ENCODE measurements at regions not wholly inside any gene's neighbourhood (a gene's known extent, or its start where the extent isn't known, plus 50 kb on each side); places are given as distances from the start of the nearest gene placed in this dataset.

- DNase-seq (peak; percentile 55), ATAC-seq (replicated peaks) (peak; percentile 89 to 92)
- peak overlapping the region; percentile 91 for H3K27ac Mint-ChIP-seq
- H3K27me3 Mint-ChIP-seq = peaks cover 12 to 15% of the 10 kb centered on the region in 2 donors
- H3K4me3 Mint-ChIP-seq = peak overlapping the region; percentile 75 to 79
- H3K9me3 Mint-ChIP-seq = no peaks in the 10 kb centered on the region
- H3K4me1 Mint-ChIP-seq = peaks cover 11 to 27% of the 10 kb centered on the region in 2 donors
- H3K36me3 Mint-ChIP-seq = no peaks in the 10 kb centered on the region
Measured at GRCh38 chr7:94087664-94088352, 83.7 kb upstream of the BET1 start.

DNA sequence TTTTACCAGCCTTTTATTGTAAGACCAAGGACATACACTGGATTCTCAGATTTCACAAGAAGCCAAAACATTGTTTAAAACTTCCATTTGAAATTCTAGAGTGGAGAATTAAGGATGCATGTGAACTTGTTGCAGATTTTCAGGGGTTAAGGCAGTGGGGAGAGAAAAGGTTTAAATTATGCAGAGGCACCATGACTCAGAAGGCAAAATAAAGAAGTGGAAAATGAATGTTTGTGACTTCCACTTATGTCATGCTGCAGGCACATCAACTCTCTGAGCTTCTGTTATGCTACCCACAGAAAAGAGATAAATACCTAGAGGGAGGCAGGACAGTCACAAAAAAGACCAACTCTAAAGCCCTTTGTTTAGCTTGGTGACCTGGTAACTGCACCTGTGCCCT lies 84.4 kb upstream of the BET1 start:
- Mint-ChIP-seq H3K27ac (no peak overlapping the region), H3K27me3 (peaks cover 8 to 12% of the 10 kb centered on the region in 2 donors), H3K4me1 (peaks cover 11 to 27% of the 10 kb centered on the region in 2 donors), H3K36me3 (no peaks in the 10 kb centered on the region), H3K4me3 (no peak overlapping the region), H3K9me3 (no peaks in the 10 kb centered on the region)
- ATAC-seq (replicated peaks) (peak; percentile 77 to 80), DNase-seq (no peak)

- ATAC-seq (replicated peaks) (no peak), DNase-seq (no peak)
- H3K36me3 Mint-ChIP-seq = no peaks in the 10 kb centered on the region
- H3K4me1 Mint-ChIP-seq = peaks cover 11 to 27% of the 10 kb centered on the region in 2 donors
- H3K27ac Mint-ChIP-seq = no peak overlapping the region
- peaks cover 6 to 10% of the 10 kb centered on the region in 2 donors for H3K27me3 Mint-ChIP-seq
- no peaks in the 10 kb centered on the region for H3K9me3 Mint-ChIP-seq
- H3K4me3 Mint-ChIP-seq = no peak overlapping the region
Measured at GRCh38 chr7:94089806-94090205, 85.7 kb upstream of the BET1 start.

DNA sequence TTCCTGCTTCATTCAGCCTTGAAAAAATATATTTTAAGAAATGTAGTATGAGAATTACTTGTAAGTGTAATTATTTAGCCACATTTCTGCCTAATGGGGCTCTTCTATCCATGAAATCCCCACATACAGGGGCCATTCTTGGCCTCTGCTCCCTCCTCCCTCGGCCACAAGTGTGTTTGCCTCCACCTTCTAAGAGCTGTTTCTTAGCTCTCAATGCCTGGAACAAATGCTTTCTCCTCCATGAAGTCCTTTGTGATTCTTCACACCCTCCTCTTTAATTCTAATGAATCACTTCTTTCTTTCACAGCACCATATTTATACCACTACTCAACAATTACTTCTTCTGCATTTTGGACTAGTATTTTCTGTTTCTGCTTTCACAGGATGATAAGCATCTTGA lies 88.8 kb upstream of the BET1 start:
- H3K27me3 Mint-ChIP-seq = peaks cover 10 to 14% of the 10 kb centered on the region in 2 donors
- H3K36me3 Mint-ChIP-seq = no peaks in the 10 kb centered on the region
- H3K4me1 Mint-ChIP-seq = peaks cover 9 to 20% of the 10 kb centered on the region in 2 donors
- DNase-seq (no peak), ATAC-seq (replicated peaks) (no peak)
- H3K9me3 Mint-ChIP-seq = no peaks in the 10 kb centered on the region
- no peak overlapping the region for H3K4me3 Mint-ChIP-seq
- H3K27ac Mint-ChIP-seq = no peak overlapping the region

DNA sequence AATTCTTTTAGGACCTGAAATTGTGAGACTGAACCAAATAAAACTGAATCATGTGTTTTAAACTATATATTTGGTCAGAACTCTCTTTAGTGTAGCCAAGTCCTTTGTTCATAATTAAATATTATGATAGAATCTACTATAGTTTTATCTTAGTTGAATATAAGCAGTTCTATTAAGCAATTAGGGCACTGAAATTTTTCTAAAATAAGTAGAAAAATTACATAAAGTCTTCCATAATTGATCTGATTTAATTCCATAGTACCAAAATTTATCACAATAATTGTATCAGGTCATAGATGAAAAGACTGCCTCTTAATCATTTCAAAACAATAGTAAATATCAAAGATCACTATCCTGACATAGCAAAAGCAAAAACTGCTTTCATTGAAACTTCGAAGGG lies 90.1 kb upstream of the BET1 start:
- Mint-ChIP-seq H3K4me3 (no peak overlapping the region), H3K4me1 (peaks cover 0 to 7% of the 10 kb centered on the region in 2 donors), H3K27me3 (peaks cover 10 to 16% of the 10 kb centered on the region in 2 donors), H3K27ac (no peak overlapping the region), H3K36me3 (no peaks in the 10 kb centered on the region), H3K9me3 (no peaks in the 10 kb centered on the region)
- ATAC-seq (replicated peaks) (no peak), DNase-seq (no peak)

GRCh38 chr7:94095316-94096009 lies 91.3 kb upstream of the BET1 start:
- ATAC-seq (replicated peaks) (no peak), DNase-seq (no peak)
- Mint-ChIP-seq H3K27me3 (peaks cover 10 to 16% of the 10 kb centered on the region in 2 donors), H3K4me1 (no peaks in the 10 kb centered on the region), H3K27ac (no peak overlapping the region), H3K4me3 (no peak overlapping the region), H3K9me3 (no peaks in the 10 kb centered on the region), H3K36me3 (no peaks in the 10 kb centered on the region)

- Mint-ChIP-seq H3K27me3 (peaks cover 0 to 10% of the 10 kb centered on the region in 2 donors), H3K36me3 (no peaks in the 10 kb centered on the region), H3K27ac (no peak overlapping the region), H3K4me1 (no peaks in the 10 kb centered on the region), H3K9me3 (peaks cover 0 to 1% of the 10 kb centered on the region in 2 donors), H3K4me3 (no peak overlapping the region)
- DNase-seq (no peak), ATAC-seq (replicated peaks) (no peak)
Measured at GRCh38 chr7:94099679-94100078, 95.5 kb upstream of the BET1 start.

- H3K4me3 Mint-ChIP-seq = no peak overlapping the region
- ATAC-seq (replicated peaks) = no peak
- peaks cover 0 to 1% of the 10 kb centered on the region in 2 donors for H3K9me3 Mint-ChIP-seq
- no peak for DNase-seq
- no peak overlapping the region for H3K27ac Mint-ChIP-seq
- H3K4me1 Mint-ChIP-seq = no peaks in the 10 kb centered on the region
- no peaks in the 10 kb centered on the region for H3K36me3 Mint-ChIP-seq
- H3K27me3 Mint-ChIP-seq = peaks cover 0 to 10% of the 10 kb centered on the region in 2 donors
Measured at GRCh38 chr7:94100723-94101345, 96.7 kb upstream of the BET1 start.

DNA sequence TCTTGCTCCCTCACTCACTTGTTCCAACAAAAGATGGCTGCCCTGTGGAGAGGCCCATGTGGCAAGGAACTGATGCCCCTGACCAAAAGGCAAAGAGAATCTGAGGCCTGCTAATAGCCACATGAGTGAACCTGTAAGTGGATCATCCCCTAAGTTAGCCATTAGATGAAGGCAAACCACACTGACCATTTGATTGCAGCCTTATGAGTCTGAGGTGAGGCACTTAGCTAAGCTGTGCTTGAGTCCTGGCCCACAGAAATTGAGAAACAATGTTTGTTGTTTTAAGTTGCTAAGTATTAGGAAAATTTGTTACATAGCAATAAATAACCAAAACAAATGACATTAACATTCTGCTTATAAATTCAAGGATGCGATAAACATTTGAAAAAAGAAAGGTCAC lies 100.1 kb upstream of the BET1 start:
- DNase-seq = no peak
- no peaks in the 10 kb centered on the region for H3K27me3 Mint-ChIP-seq
- H3K36me3 Mint-ChIP-seq = no peaks in the 10 kb centered on the region
- no peak overlapping the region for H3K4me3 Mint-ChIP-seq
- H3K27ac Mint-ChIP-seq = no peak overlapping the region
- peaks cover 0 to 1% of the 10 kb centered on the region in 2 donors for H3K9me3 Mint-ChIP-seq
- H3K4me1 Mint-ChIP-seq = no peaks in the 10 kb centered on the region
- no peak for ATAC-seq (replicated peaks)

- H3K4me3 Mint-ChIP-seq = no peak overlapping the region
- H3K27ac Mint-ChIP-seq = no peak overlapping the region
- no peaks in the 10 kb centered on the region for H3K9me3 Mint-ChIP-seq
- no peaks in the 10 kb centered on the region for H3K36me3 Mint-ChIP-seq
- no peak for DNase-seq
- no peaks in the 10 kb centered on the region for H3K27me3 Mint-ChIP-seq
- H3K4me1 Mint-ChIP-seq = no peaks in the 10 kb centered on the region
- ATAC-seq (replicated peaks) = no peak
Measured at GRCh38 chr7:94109556-94109955, 105.4 kb upstream of the BET1 start.

DNA sequence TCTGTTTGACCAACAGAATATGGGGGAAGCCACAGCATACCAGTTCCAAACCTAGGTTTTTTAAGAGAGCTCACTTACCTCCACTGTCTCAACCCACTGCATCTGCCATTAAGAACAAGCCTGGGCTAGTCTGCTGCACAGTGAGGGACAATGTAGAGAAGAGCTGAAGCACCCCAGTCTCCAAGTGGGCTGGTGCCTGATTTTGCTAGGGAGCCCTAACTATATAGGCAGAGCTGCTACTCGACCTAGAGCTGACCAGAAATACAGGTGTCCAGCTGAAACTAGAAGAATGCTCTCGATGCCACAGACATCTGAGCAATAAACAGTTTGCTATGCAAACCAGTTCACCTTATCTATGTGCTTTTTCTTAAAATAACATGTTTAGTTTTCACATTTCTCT lies 106.9 kb upstream of the BET1 start:
- ATAC-seq (replicated peaks) (no peak), DNase-seq (no peak)
- H3K4me3 Mint-ChIP-seq = no peak overlapping the region
- no peaks in the 10 kb centered on the region for H3K9me3 Mint-ChIP-seq
- no peaks in the 10 kb centered on the region for H3K36me3 Mint-ChIP-seq
- H3K27me3 Mint-ChIP-seq = no peaks in the 10 kb centered on the region
- H3K27ac Mint-ChIP-seq = no peak overlapping the region
- H3K4me1 Mint-ChIP-seq = no peaks in the 10 kb centered on the region

DNA sequence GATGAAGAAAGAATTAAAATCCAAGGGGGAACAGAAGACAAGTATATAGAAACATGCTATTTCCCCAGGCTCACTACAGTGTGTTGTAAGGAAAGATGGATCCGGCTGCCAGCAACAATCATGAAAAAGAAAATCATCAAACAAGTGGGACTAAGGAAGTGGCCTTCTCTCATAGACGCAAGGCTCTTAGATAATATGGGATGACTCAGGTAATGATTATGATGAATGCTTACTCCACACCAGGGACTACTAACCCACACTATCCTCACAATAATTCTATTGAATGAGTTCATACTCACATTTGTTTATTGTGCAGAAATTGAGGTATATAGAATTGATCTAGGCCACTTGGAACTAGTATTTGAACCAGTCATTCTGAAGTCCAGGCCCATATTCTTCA lies 111.2 kb upstream of the BET1 start:
- H3K36me3 Mint-ChIP-seq = no peaks in the 10 kb centered on the region
- no peaks in the 10 kb centered on the region for H3K4me1 Mint-ChIP-seq

GRCh38 chr7:94123136-94123535 lies 119.0 kb upstream of the BET1 start:
- no peak overlapping the region for H3K27ac Mint-ChIP-seq
- H3K27me3 Mint-ChIP-seq = peaks cover 17 to 24% of the 10 kb centered on the region in 2 donors
- ATAC-seq (replicated peaks) (no peak), DNase-seq (no peak)
- H3K4me1 Mint-ChIP-seq = no peaks in the 10 kb centered on the region
- no peaks in the 10 kb centered on the region for H3K36me3 Mint-ChIP-seq
- no peaks in the 10 kb centered on the region for H3K9me3 Mint-ChIP-seq
- no peak overlapping the region for H3K4me3 Mint-ChIP-seq

More for the DNA sequence above, 111.2 kb upstream of the BET1 start:
- H3K9me3 Mint-ChIP-seq = no peaks in the 10 kb centered on the region
- H3K27ac Mint-ChIP-seq = no peak overlapping the region
- H3K4me3 Mint-ChIP-seq = no peak overlapping the region
- ATAC-seq (replicated peaks) = no peak
- peaks cover 0 to 7% of the 10 kb centered on the region in 2 donors for H3K27me3 Mint-ChIP-seq
- no peak for DNase-seq

- no peaks in the 10 kb centered on the region for H3K9me3 Mint-ChIP-seq
- H3K4me3 Mint-ChIP-seq = no peak overlapping the region
- H3K36me3 Mint-ChIP-seq = no peaks in the 10 kb centered on the region
Measured at GRCh38 chr7:94127026-94127425, 122.9 kb upstream of the BET1 start.

GRCh38 chr7:94128072-94128471 lies 123.9 kb upstream of the BET1 start:
- no peak for ATAC-seq (replicated peaks)
- Mint-ChIP-seq H3K4me1 (no peaks in the 10 kb centered on the region), H3K27me3 (peaks cover 11 to 16% of the 10 kb centered on the region in 2 donors), H3K36me3 (no peaks in the 10 kb centered on the region), H3K27ac (no peak overlapping the region), H3K4me3 (no peak overlapping the region), H3K9me3 (no peaks in the 10 kb centered on the region)
- no peak for DNase-seq

More at GRCh38 chr7:94127026-94127425, 122.9 kb upstream of the BET1 start:
- no peak overlapping the region for H3K27ac Mint-ChIP-seq
- ATAC-seq (replicated peaks) (no peak), DNase-seq (no peak)
- no peaks in the 10 kb centered on the region for H3K4me1 Mint-ChIP-seq
- H3K27me3 Mint-ChIP-seq = peaks cover 11 to 13% of the 10 kb centered on the region in 2 donors
